ENCODE measurements at regions not wholly inside any gene's neighbourhood (a gene's known extent, or its start where the extent isn't known, plus 50 kb on each side); places are given as distances from the start of the nearest gene placed in this dataset.

- TF ChIP-seq, protein P1, sequence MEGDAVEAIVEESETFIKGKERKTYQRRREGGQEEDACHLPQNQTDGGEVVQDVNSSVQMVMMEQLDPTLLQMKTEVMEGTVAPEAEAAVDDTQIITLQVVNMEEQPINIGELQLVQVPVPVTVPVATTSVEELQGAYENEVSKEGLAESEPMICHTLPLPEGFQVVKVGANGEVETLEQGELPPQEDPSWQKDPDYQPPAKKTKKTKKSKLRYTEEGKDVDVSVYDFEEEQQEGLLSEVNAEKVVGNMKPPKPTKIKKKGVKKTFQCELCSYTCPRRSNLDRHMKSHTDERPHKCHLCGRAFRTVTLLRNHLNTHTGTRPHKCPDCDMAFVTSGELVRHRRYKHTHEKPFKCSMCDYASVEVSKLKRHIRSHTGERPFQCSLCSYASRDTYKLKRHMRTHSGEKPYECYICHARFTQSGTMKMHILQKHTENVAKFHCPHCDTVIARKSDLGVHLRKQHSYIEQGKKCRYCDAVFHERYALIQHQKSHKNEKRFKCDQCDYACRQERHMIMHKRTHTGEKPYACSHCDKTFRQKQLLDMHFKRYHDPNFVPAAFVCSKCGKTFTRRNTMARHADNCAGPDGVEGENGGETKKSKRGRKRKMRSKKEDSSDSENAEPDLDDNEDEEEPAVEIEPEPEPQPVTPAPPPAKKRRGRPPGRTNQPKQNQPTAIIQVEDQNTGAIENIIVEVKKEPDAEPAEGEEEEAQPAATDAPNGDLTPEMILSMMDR (IDR thresholded peaks at IDR 0.05 in 8 of 11, conservative IDR thresholded peaks at IDR 0.05 in 3 of 11) = peak in 1 of 11 experiments; percentile 15
- TF ChIP-seq POLR2AphosphoS5 (IDR thresholded peaks at IDR 0.05) = no peak
Observed at GRCh38 chr10:4770801-4771553, 55.0 kb upstream of the AKR1E2 start.
